Loucy (cell line): ENCODE measurements at regions not wholly inside any gene's neighbourhood (a gene's known extent, or its start where the extent isn't known, plus 50 kb on each side); places are given as distances from the start of the nearest gene placed in this dataset.

Experiments used
- H2AFZ ChIP-seq: fragments of 200-600 bp; sonication (generic); 2 replicates; pipeline ENCODE4 v1.6.0; 2016; ENCODE audit warnings: antibody characterized with exemption, mild to moderate bottlenecking, low read length, moderate library complexity
- H3F3A ChIP-seq: fragments of 200-600 bp; 2 replicates; pipeline ENCODE4 v1.6.0; 2016; ENCODE audit warnings: antibody characterized with exemption, low read depth, mild to moderate bottlenecking
- H3K27me3 ChIP-seq: fragments of 200-600 bp; sonication (generic); 2 replicates; pipeline ENCODE4 v1.6.1; 2014; ENCODE audit warnings: low read length, mild to moderate bottlenecking; ENCODE audit not compliant: insufficient read depth, poor library complexity, severe bottlenecking
- H3K36me3 ChIP-seq: fragments of 200-600 bp; sonication (generic); 2 replicates; pipeline ENCODE4 v1.6.1; 2016; ENCODE audit warnings: low read length; ENCODE audit not compliant: insufficient read depth
- H3K4me1 ChIP-seq: fragments of 200-600 bp; sonication (generic); 2 replicates; pipeline ENCODE4 v1.5.1; 2014; ENCODE audit warnings: low read length, mild to moderate bottlenecking; ENCODE audit not compliant: insufficient read depth, poor library complexity, severe bottlenecking
- H3K4me2 ChIP-seq: fragments of 200-600 bp; sonication (generic); 2 replicates; pipeline ENCODE4 v1.6.0; 2014; ENCODE audit warnings: antibody characterized with exemption, low read length, low read depth, mild to moderate bottlenecking; ENCODE audit not compliant: poor library complexity, severe bottlenecking
- H3K4me3 ChIP-seq: fragments of 200-600 bp; sonication (generic); 2 replicates; pipeline ENCODE4 v1.5.1; 2014; ENCODE audit warnings: low read length, mild to moderate bottlenecking, mixed read lengths; ENCODE audit not compliant: poor library complexity, severe bottlenecking
- H3K79me2 ChIP-seq: fragments of 200-600 bp; sonication (generic); 2 replicates; pipeline ENCODE4 v1.6.1; 2014; ENCODE audit warnings: low read length; ENCODE audit not compliant: insufficient read depth
- H3K9ac ChIP-seq: fragments of 200-600 bp; sonication (generic); 2 replicates; pipeline ENCODE4 v1.6.0; 2014; ENCODE audit warnings: mild to moderate bottlenecking, low read depth, low read length, moderate library complexity; ENCODE audit not compliant: poor library complexity, severe bottlenecking
- H3K9me2 ChIP-seq: fragments of 200-600 bp; sonication (generic); replicated peaks from 2 replicates; pipeline ENCODE4 v1.6.1; 2016; ENCODE audit warnings: low read depth, low read length, mixed read lengths
- H3K9me3 ChIP-seq: fragments of 200-600 bp; sonication (generic); 2 replicates; pipeline ENCODE4 v1.6.1; 2014; ENCODE audit warnings: mild to moderate bottlenecking, antibody characterized with exemption, low read length, low read depth; ENCODE audit not compliant: insufficient read depth
- H4K20me1 ChIP-seq: fragments of 200-600 bp; sonication (generic); 2 replicates; pipeline ENCODE4 v1.6.0; 2014; ENCODE audit warnings: antibody characterized with exemption, low read length, mild to moderate bottlenecking; ENCODE audit not compliant: insufficient read depth, poor library complexity, severe bottlenecking
- CTCF ChIP-seq: fragments of 200-600 bp; sonication (generic); conservative IDR thresholded peaks from 2 replicates; pipeline ENCODE4 v1.5.1; 2014; ENCODE audit warnings: mild to moderate bottlenecking, antibody characterized with exemption, low read length
- EZH2phosphoT487 ChIP-seq: fragments of 200-600 bp; IDR thresholded peaks from 2 replicates; pipeline ENCODE4 v1.6.1; 2018; ENCODE audit warnings: antibody characterized with exemption, mild to moderate bottlenecking, moderate library complexity, borderline replicate concordance

- TF ChIP-seq CTCF (no peak), EZH2phosphoT487 (no peak)
- H2AFZ ChIP-seq: no peak overlapping the region
- H3K79me2 ChIP-seq: no peaks in the 10 kb centered on the region
- H4K20me1 ChIP-seq: no peaks in the 10 kb centered on the region
- no peak overlapping the region for H3K9ac ChIP-seq
- no peaks in the 10 kb centered on the region for H3K9me3 ChIP-seq
- H3K27me3 ChIP-seq: no peaks in the 10 kb centered on the region
- H3K4me3 ChIP-seq: no peak overlapping the region
- H3K4me1 ChIP-seq: no peaks in the 10 kb centered on the region
- H3K9me2 ChIP-seq: no peaks in the 10 kb centered on the region
- no peak overlapping the region for H3K4me2 ChIP-seq
- no peaks in the 10 kb centered on the region for H3F3A ChIP-seq
- no peaks in the 10 kb centered on the region for H3K36me3 ChIP-seq
Measured at GRCh38 chr2:147469471-147469870, 375.4 kb upstream of the ACVR2A start.

- Histone ChIP-seq H3K9me3 (no peaks in the 10 kb centered on the region), H3K36me3 (no peaks in the 10 kb centered on the region), H3F3A (no peaks in the 10 kb centered on the region), H4K20me1 (no peaks in the 10 kb centered on the region), H2AFZ (no peak overlapping the region), H3K27me3 (no peaks in the 10 kb centered on the region), H3K9me2 (no peaks in the 10 kb centered on the region), H3K9ac (no peak overlapping the region), H3K79me2 (no peaks in the 10 kb centered on the region), H3K4me2 (no peak overlapping the region), H3K4me1 (no peaks in the 10 kb centered on the region), H3K4me3 (no peak overlapping the region)
- TF ChIP-seq EZH2phosphoT487: no peak
- TF ChIP-seq CTCF: no peak
Measured at GRCh38 chr2:147468963-147469362, 375.9 kb upstream of the ACVR2A start.

GRCh38 chr2:147468349-147468748 lies 376.5 kb upstream of the ACVR2A start:
- Histone ChIP-seq H3K36me3 (no peaks in the 10 kb centered on the region), H3K27me3 (no peaks in the 10 kb centered on the region), H3K9ac (no peak overlapping the region), H4K20me1 (no peaks in the 10 kb centered on the region), H3K9me2 (no peaks in the 10 kb centered on the region), H3K9me3 (no peaks in the 10 kb centered on the region), H3F3A (no peaks in the 10 kb centered on the region), H2AFZ (no peak overlapping the region), H3K79me2 (no peaks in the 10 kb centered on the region), H3K4me2 (no peak overlapping the region), H3K4me1 (no peaks in the 10 kb centered on the region), H3K4me3 (no peak overlapping the region)
- TF ChIP-seq EZH2phosphoT487 (no peak), CTCF (no peak)
